22Rv1 (cell line): ENCODE measurements at regions not wholly inside any gene's neighbourhood (a gene's known extent, or its start where the extent isn't known, plus 50 kb on each side); places are given as distances from the start of the nearest gene placed in this dataset.

Experiments
- CTCF ChIP-seq: fragments of 450-650 bp; IDR thresholded peaks from 2 replicates; pipeline ENCODE4 v1.5.1; 2017; ENCODE audit warnings: mild to moderate bottlenecking
- ZFX ChIP-seq: fragments of 450-650 bp; IDR thresholded peaks from 2 replicates; pipeline ENCODE4 v1.6.1; 2017; ENCODE audit warnings: antibody characterized with exemption, borderline replicate concordance

GRCh38 chr12:124679047-124679446 is 111.6 kb upstream of the NCOR2 start:
- no peak for TF ChIP-seq CTCF
- TF ChIP-seq ZFX = no peak
